ENCODE measurements at regions not wholly inside any gene's neighbourhood (a gene's known extent, or its start where the extent isn't known, plus 50 kb on each side); places are given as distances from the start of the nearest gene placed in this dataset.

DNA sequence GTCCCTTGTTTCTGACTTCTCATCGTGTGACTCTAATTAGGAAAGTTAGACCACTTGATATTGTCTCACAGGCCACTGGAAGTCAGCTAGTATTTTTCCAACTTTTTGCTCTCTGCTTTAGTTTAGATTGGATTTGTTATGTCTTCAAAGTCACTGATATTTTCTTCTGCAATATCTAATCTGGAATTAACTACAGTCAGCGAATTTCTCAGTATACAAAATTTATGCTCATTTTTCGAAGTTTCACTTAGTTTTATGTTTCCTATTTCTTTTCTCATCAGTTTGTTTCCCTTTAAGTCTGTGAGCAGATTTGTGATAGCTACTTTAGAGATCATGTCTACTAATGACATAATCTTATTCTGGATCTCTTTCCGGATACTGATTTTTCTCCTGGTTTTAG, 1027.2 kb upstream of the CNTN5 start:
- TF ChIP-seq CEBPB (IDR thresholded peaks at IDR 0.05) (no peak), CTCF (IDR thresholded peaks at IDR 0.05) (no peak), MAZ (IDR thresholded peaks at IDR 0.05; ENCODE audit: borderline replicate concordance, low read depth, low read length) (no peak), PHF8 (IDR thresholded peaks at IDR 0.05; ENCODE audit: borderline replicate concordance, low read depth) (no peak), CHD2 (IDR thresholded peaks at IDR 0.05; ENCODE audit: low read length, partially characterized antibody) (no peak), E2F6 (IDR thresholded peaks at IDR 0.05; ENCODE audit: borderline replicate concordance, low read depth) (no peak), SREBF2 (IDR thresholded peaks at IDR 0.05) (no peak), MAFK (IDR thresholded peaks at IDR 0.05; ENCODE audit: partially characterized antibody) (peak; percentile 45), RCOR1 (IDR thresholded peaks at IDR 0.05; ENCODE audit: low read depth, low read length) (no peak), POLR2A (IDR thresholded peaks at IDR 0.05; ENCODE audit: low read length) (no peak)
- TF ChIP-seq, protein P1, sequence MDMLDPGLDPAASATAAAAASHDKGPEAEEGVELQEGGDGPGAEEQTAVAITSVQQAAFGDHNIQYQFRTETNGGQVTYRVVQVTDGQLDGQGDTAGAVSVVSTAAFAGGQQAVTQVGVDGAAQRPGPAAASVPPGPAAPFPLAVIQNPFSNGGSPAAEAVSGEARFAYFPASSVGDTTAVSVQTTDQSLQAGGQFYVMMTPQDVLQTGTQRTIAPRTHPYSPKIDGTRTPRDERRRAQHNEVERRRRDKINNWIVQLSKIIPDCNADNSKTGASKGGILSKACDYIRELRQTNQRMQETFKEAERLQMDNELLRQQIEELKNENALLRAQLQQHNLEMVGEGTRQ (IDR thresholded peaks at IDR 0.05) = no peak

Data from A549 (cell line).